IMR-90 (cell line): ENCODE measurements at regions not wholly inside any gene's neighbourhood (a gene's known extent, or its start where the extent isn't known, plus 50 kb on each side); places are given as distances from the start of the nearest gene placed in this dataset.

Source experiments
- ATAC-seq: fragments of 200-7000 bp; cut with Tn5 transposase; 2 replicates; pipeline ENCODE4 v1.9.1; 2020; ENCODE audit warnings: low read depth, mild to moderate bottlenecking, moderate library complexity
- BruUV-seq: library from RNA; stranded (reverse); fragments of 400-500 nt; replicated peaks from 2 replicates; lab custom pipeline; 2021; lab: Mats Ljungman, UMichigan
- CTCF ChIA-PET: fragments of 300-600 bp; formaldehyde crosslinking; extraction: SDS; loops from one replicate; lab custom pipeline; 2021; ENCODE audit warnings: antibody characterized with exemption; lab: Yijun Ruan, JAX
- POLR2A ChIA-PET: fragments of 300-600 bp; sonication (Branson Sonifier 250); formaldehyde crosslinking; loops from one replicate; lab custom pipeline; 2022; ENCODE audit warnings: antibody characterized with exemption; ENCODE audit not compliant: unreplicated experiment; lab: Charles Lee
- DNase-seq: peaks from one replicate; pipeline ENCODE4 v3.0.0; 2013
- H2AFZ ChIP-seq: replicated peaks from 2 replicates; pipeline ENCODE3; 2013; ENCODE audit warnings: low read length, mild to moderate bottlenecking; ENCODE audit not compliant: poor library complexity
- H2AK5ac ChIP-seq: 2 replicates; pipeline ENCODE4 v1.6.1; 2013; ENCODE audit warnings: low read depth, low read length, inconsistent platforms
- H2AK9ac ChIP-seq: replicated peaks from 2 replicates; pipeline ENCODE3; 2013; ENCODE audit warnings: mild to moderate bottlenecking, low read depth, low read length, moderate library complexity; ENCODE audit not compliant: poor library complexity
- H2BK120ac ChIP-seq: 2 replicates; pipeline ENCODE4 v1.6.1; 2013; ENCODE audit warnings: low read depth, low read length, inconsistent platforms
- H2BK15ac ChIP-seq: 3 replicates; pipeline ENCODE4 v1.6.1; 2013; ENCODE audit warnings: low read depth, low read length, inconsistent platforms
- H2BK20ac ChIP-seq: 2 replicates; pipeline ENCODE4 v1.6.1; 2013; ENCODE audit warnings: low read depth, mild to moderate bottlenecking, inconsistent platforms, low read length, moderate library complexity
- H2BK5ac ChIP-seq: 2 replicates; pipeline ENCODE4 v1.6.1; 2013; ENCODE audit warnings: mild to moderate bottlenecking, low read depth, low read length, inconsistent platforms; ENCODE audit not compliant: poor library complexity, severe bottlenecking
- H3K14ac ChIP-seq: replicated peaks from 2 replicates; pipeline ENCODE4 v1.6.1; 2013; ENCODE audit warnings: low read depth, low read length, inconsistent platforms
- H3K18ac ChIP-seq: 2 replicates; pipeline ENCODE4 v1.6.1; 2013; ENCODE audit warnings: low read depth, low read length, control low read depth
- H3K23ac ChIP-seq: 2 replicates; pipeline ENCODE4 v1.6.1; 2013; ENCODE audit warnings: low read depth, low read length, inconsistent platforms
- H3K27ac ChIP-seq: 2 replicates; pipeline ENCODE4 v1.5.1; 2013; ENCODE audit warnings: mild to moderate bottlenecking, control low read depth, low read length; ENCODE audit not compliant: insufficient read depth
- H3K27me3 ChIP-seq: 2 replicates; pipeline ENCODE4 v1.6.1; 2013; ENCODE audit warnings: low read length; ENCODE audit not compliant: control insufficient read depth, insufficient read depth
- H3K36me3 ChIP-seq: 2 replicates; pipeline ENCODE4 v1.6.1; 2013; ENCODE audit warnings: low read length, mixed read lengths; ENCODE audit not compliant: control insufficient read depth, insufficient read depth
- H3K4ac ChIP-seq: 2 replicates; pipeline ENCODE4 v1.6.1; 2013; ENCODE audit warnings: low read depth, low read length, inconsistent platforms
- H3K4me1 ChIP-seq: 2 replicates; pipeline ENCODE4 v1.6.1; 2013; ENCODE audit warnings: low read length, mixed read lengths; ENCODE audit not compliant: control insufficient read depth, insufficient read depth
- H3K4me2 ChIP-seq: 2 replicates; pipeline ENCODE4 v1.6.1; 2013; ENCODE audit warnings: low read depth, mild to moderate bottlenecking, control low read depth, low read length, moderate library complexity
- H3K4me3 ChIP-seq: 2 replicates; pipeline ENCODE4 v1.5.1; 2013; ENCODE audit warnings: low read depth, mild to moderate bottlenecking, control low read depth, low read length, moderate library complexity; ENCODE audit not compliant: insufficient read depth
- H3K56ac ChIP-seq: 2 replicates; pipeline ENCODE4 v1.6.1; 2013; ENCODE audit warnings: low read length, inconsistent platforms; ENCODE audit not compliant: insufficient read depth; ENCODE audit errors: extremely low read depth
- H3K79me1 ChIP-seq, 2 experiments: 2 replicates each; pipeline ENCODE4 v1.6.1; 2013; ENCODE audit warnings: low read length in 2 of 2, inconsistent platforms in 1 of 2, low read depth in 1 of 2
- H3K9ac ChIP-seq: 2 replicates; pipeline ENCODE4 v1.6.1; 2013; ENCODE audit warnings: low read depth, low read length, control low read depth
- H3K9me1 ChIP-seq: 2 replicates; pipeline ENCODE4 v1.6.1; 2013; ENCODE audit warnings: low read length, inconsistent platforms; ENCODE audit not compliant: insufficient read depth
- H3K9me3 ChIP-seq: 2 replicates; pipeline ENCODE4 v1.6.1; 2013; ENCODE audit warnings: low read length; ENCODE audit not compliant: control insufficient read depth, insufficient read depth
- H4K20me1 ChIP-seq: 2 replicates; pipeline ENCODE4 v1.6.1; 2013; ENCODE audit warnings: low read length, inconsistent platforms; ENCODE audit not compliant: insufficient read depth
- H4K5ac ChIP-seq: 2 replicates; pipeline ENCODE4 v1.6.1; 2013; ENCODE audit warnings: mild to moderate bottlenecking, low read depth, low read length, control low read depth
- H4K8ac ChIP-seq, 2 experiments: 2 replicates each; pipeline ENCODE4 v1.6.1; 2013; ENCODE audit warnings: low read depth in 2 of 2, low read length in 2 of 2, control low read depth in 1 of 2, inconsistent platforms in 1 of 2
- H4K91ac ChIP-seq: 2 replicates; pipeline ENCODE4 v1.6.1; 2013; ENCODE audit warnings: low read depth, low read length, inconsistent platforms; ENCODE audit not compliant: insufficient read depth
- CEBPB ChIP-seq: IDR thresholded peaks from 2 replicates; pipeline ENCODE4 v1.6.1; 2012; ENCODE audit warnings: low read depth, low read length, improper control_type of control experiment
- CTCF ChIP-seq: conservative IDR thresholded peaks from 2 replicates; pipeline ENCODE4 v1.5.1; 2012; ENCODE audit warnings: mild to moderate bottlenecking, low read depth, low read length, improper control_type of control experiment
- ELK1 ChIP-seq: fragments of 150-350 bp; IDR thresholded peaks from 2 replicates; pipeline ENCODE4 v1.6.1; 2016; ENCODE audit warnings: low read depth, mild to moderate bottlenecking, low read length, moderate library complexity, borderline replicate concordance
- FOS ChIP-seq: fragments of 150-350 bp; IDR thresholded peaks from 2 replicates; pipeline ENCODE4 v1.6.1; 2016; ENCODE audit warnings: low read depth, low read length
- MAFK ChIP-seq: IDR thresholded peaks from 2 replicates; pipeline ENCODE4 v1.6.1; 2012; ENCODE audit warnings: low read depth, low read length, improper control_type of control experiment
- MAZ ChIP-seq: IDR thresholded peaks from 2 replicates; pipeline ENCODE4 v1.6.1; 2012; ENCODE audit warnings: low read depth, mild to moderate bottlenecking, low read length, improper control_type of control experiment, moderate library complexity, borderline replicate concordance
- MXI1 ChIP-seq: IDR thresholded peaks from 2 replicates; pipeline ENCODE4 v1.6.1; 2012; ENCODE audit warnings: low read depth, mild to moderate bottlenecking, low read length, moderate library complexity, borderline replicate concordance
- NFE2L2 ChIP-seq: fragments of 150-350 bp; IDR thresholded peaks from 2 replicates; pipeline ENCODE4 v1.6.1; 2016; ENCODE audit warnings: low read depth, mild to moderate bottlenecking, low read length
- POLR2A ChIP-seq: IDR thresholded peaks from 2 replicates; pipeline ENCODE4 v1.6.1; 2012; ENCODE audit warnings: mild to moderate bottlenecking, low read depth, low read length
- RAD21 ChIP-seq: IDR thresholded peaks from 2 replicates; pipeline ENCODE4 v1.6.1; 2012; ENCODE audit warnings: low read length, improper control_type of control experiment
- RCOR1 ChIP-seq: IDR thresholded peaks from 2 replicates; pipeline ENCODE4 v1.6.1; 2012; ENCODE audit warnings: mild to moderate bottlenecking, low read length, improper control_type of control experiment; ENCODE audit not compliant: insufficient replicate concordance
- RFX5 ChIP-seq: IDR thresholded peaks from 2 replicates; pipeline ENCODE4 v1.8.0; 2012; ENCODE audit warnings: low read depth, mild to moderate bottlenecking, low read length, moderate library complexity
- SMC3 ChIP-seq: fragments of 150-350 bp; IDR thresholded peaks from 2 replicates; pipeline ENCODE4 v1.6.1; 2016; ENCODE audit warnings: low read depth, mild to moderate bottlenecking, antibody characterized with exemption, low read length, moderate library complexity
- USF2 ChIP-seq: fragments of 150-350 bp; IDR thresholded peaks from 2 replicates; pipeline ENCODE4 v1.6.1; 2017; ENCODE audit warnings: mild to moderate bottlenecking, antibody characterized with exemption, low read length, low read depth
- WGBS, 2 experiments: methylation state at CpG; one replicate each; pipeline versions ENCODE4 v1.1.5 to v1.1.7; 2013; ENCODE audit warnings: missing lambda C conversion rate in 2 of 2; ENCODE audit not compliant: insufficient read length in 1 of 2; ENCODE audit errors: extremely low coverage in 2 of 2; 5-methylcytosine and 5-hydroxymethylcytosine counted together
- dilution Hi-C: fragments of 300-500 bp; cut with HindIII; formaldehyde crosslinking; loops from one replicate; pipeline ENCODE4 v1.14.3; 2018; ENCODE audit warnings: low sequenced_read_pairs; ENCODE audit not compliant: unreplicated experiment
- in situ Hi-C: fragments of 300-500 bp; cut with MboI; formaldehyde crosslinking; loops from 3 replicates; pipeline ENCODE4 v1.14.3; 2019; ENCODE audit warnings: low sequenced_read_pairs, inconsistent platforms, mixed read lengths
- intact Hi-C: fragments of 100-400 bp; cut with micrococcal nuclease; formaldehyde crosslinking; loops from 2 replicates; pipeline ENCODE4 v1.10.0; 2022

GRCh38 chr1:221164951-221165838 is 286.0 kb downstream of the HLX start:
- H3K36me3 ChIP-seq: no peaks in the 10 kb centered on the region
- H4K20me1 ChIP-seq: no peaks in the 10 kb centered on the region
- H2AK9ac ChIP-seq: no peak overlapping the region
- intact Hi-C loops (no loop called here), dilution Hi-C loops (no loop called here), in situ Hi-C loops (no loop called here)
- H3K4ac ChIP-seq: no peak overlapping the region
- H2AK5ac ChIP-seq: no peak overlapping the region
- no peak overlapping the region for H3K27ac ChIP-seq
- peaks cover 4% of the 10 kb centered on the region; the same call in 1 of the 2 replicates for H3K4me1 ChIP-seq
- POLR2A ChIA-PET: no interaction called here
- no peak overlapping the region for H3K23ac ChIP-seq
- no peak overlapping the region for H4K8ac ChIP-seq
- H3K9me3 ChIP-seq: no peaks in the 10 kb centered on the region
- no peak overlapping the region for H4K91ac ChIP-seq
- H3K56ac ChIP-seq: no peak overlapping the region
- CTCF ChIA-PET: interaction anchor here (0.6 to 0.8 kb wide), 3 partner anchors 17 to 28 kb away, joined by 3 read pairs; no protein-coding TSS in a partner anchor
- no peak overlapping the region for H2BK15ac ChIP-seq
- no peaks in the 10 kb centered on the region for H3K9me1 ChIP-seq
- no peak overlapping the region for H3K14ac ChIP-seq
- H2BK20ac ChIP-seq: no peak overlapping the region
- ATAC-seq: no peak
- no peak overlapping the region for H4K5ac ChIP-seq
- H3K18ac ChIP-seq: no peak overlapping the region
- no peak overlapping the region for H3K4me3 ChIP-seq
- no peak overlapping the region for H3K9ac ChIP-seq
- BruUV-seq: no TSS peak
- no peaks in the 10 kb centered on the region for H3K79me1 ChIP-seq
- WGBS, 2 experiments: no CpG with 5 or more reads among the region's 4 CpGs
- no peak for TF ChIP-seq ELK1
- TF ChIP-seq FOS: no peak
- no peak for TF ChIP-seq RFX5
- TF ChIP-seq USF2: no peak
- TF ChIP-seq NFE2L2: no peak
- TF ChIP-seq MAFK: no peak
- no peak for TF ChIP-seq CEBPB
- TF ChIP-seq MAZ: no peak
- TF ChIP-seq RAD21: no peak
- TF ChIP-seq SMC3: no peak
- TF ChIP-seq MXI1: no peak
- no peak for TF ChIP-seq CTCF
- TF ChIP-seq RCOR1: no peak
- TF ChIP-seq POLR2A: no peak
- H2BK5ac ChIP-seq: no peak overlapping the region
- H3K27me3 ChIP-seq: no peaks in the 10 kb centered on the region; the same call in 1 of the 2 replicates
- H3K4me2 ChIP-seq: no peak overlapping the region
- no peak overlapping the region for H2BK120ac ChIP-seq
- no peak for DNase-seq
- no peak overlapping the region for H2AFZ ChIP-seq
